ENCODE measurements at regions not wholly inside any gene's neighbourhood (a gene's known extent, or its start where the extent isn't known, plus 50 kb on each side); places are given as distances from the start of the nearest gene placed in this dataset.
A peak's percentile ranks its signal among the peaks of the same experiment; 100 is the strongest.

- H4K20me1 ChIP-seq (replicated peaks; ENCODE audit: control insufficient read depth, insufficient read depth, low read length): no peaks in the 10 kb centered on the region
- no TSS peak for BruUV-seq (replicated peaks)
- H3K27ac ChIP-seq (ENCODE audit: extremely low read depth, low read depth, low read length): no peak overlapping the region
- H3K4me3 ChIP-seq: no peak overlapping the region
- no peak overlapping the region for H3K9ac ChIP-seq (ENCODE audit: insufficient read depth in 1 of 2, low read depth in 2 of 2, low read length in 2 of 2)
- FAIRE-seq (no peak), ATAC-seq (peak; percentile 49), DNase-seq (ENCODE audit: extremely low read depth in 1 of 4, low spot score in 3 of 4) (peak in 1 of 4 experiments; percentile 38)
- H3K79me2 ChIP-seq (ENCODE audit: control insufficient read depth, insufficient read depth, low read length): no peaks in the 10 kb centered on the region
- no peaks in the 10 kb centered on the region for H3K9me1 ChIP-seq (ENCODE audit: control insufficient read depth, insufficient read depth, low read length)
- H3K9me3 ChIP-seq (replicated peaks; ENCODE audit: control insufficient read depth, insufficient read depth, low read depth, low read length): no peaks in the 10 kb centered on the region
- POLR2A ChIA-PET: interaction anchor here (1.5 kb wide), 1 partner anchor 12 kb away, joined by 3 read pairs; no protein-coding TSS in a partner anchor
- CTCF ChIA-PET (ENCODE audit: low intra/inter-chr PET ratio): no interaction called here
- H3K4me2 ChIP-seq (ENCODE audit: insufficient read depth, low read length): peak overlapping the region; percentile 15; the same call in 1 of the 2 replicates
- WGBS (ENCODE audit: insufficient coverage, low coverage, missing lambda C conversion rate): 0% methylated on average over 3 of the region's 3 CpGs
- intact Hi-C loops (cut with micrococcal nuclease): no loop called here
- H3K27me3 ChIP-seq (ENCODE audit: control insufficient read depth in 2 of 2, insufficient read depth in 2 of 2, low read length in 2 of 2): no peaks in the 10 kb centered on the region; a peak in 1 of 5 replicates
- no peak overlapping the region for H2AFZ ChIP-seq (ENCODE audit: low read depth, low read length)
- H3K36me3 ChIP-seq (ENCODE audit: control insufficient read depth, insufficient read depth, low read length): no peaks in the 10 kb centered on the region
- in situ Hi-C loops (cut with MboI): no loop called here
- peaks cover 0 to 15% of the 10 kb centered on the region in 2 experiments; a peak in 3 of 5 replicates for H3K4me1 ChIP-seq (replicated peaks in 1 of 2; ENCODE audit: control insufficient read depth in 2 of 2, insufficient read depth in 2 of 2, low read length in 2 of 2)
- TF ChIP-seq ZNF407 (IDR thresholded peaks at IDR 0.05; ENCODE audit: low read depth) (no peak), POLR2AphosphoS2 (IDR thresholded peaks at IDR 0.05; ENCODE audit: low read length) (no peak), WHSC1 (IDR thresholded peaks at IDR 0.05; ENCODE audit: low read length) (no peak), MIER1 (IDR thresholded peaks at IDR 0.05; ENCODE audit: low read depth) (no peak), STAG1 (CRISPR knock-in tag; IDR thresholded peaks at IDR 0.05; ENCODE audit: borderline replicate concordance) (no peak), NFIC (IDR thresholded peaks at IDR 0.05) (peak; percentile 11; the same call in 1 of the 2 replicates), ZC3H4 (CRISPR knock-in tag; IDR thresholded peaks at IDR 0.05; ENCODE audit: borderline replicate concordance) (no peak), TAF7 (tag; IDR thresholded peaks at IDR 0.05) (no peak), CUX1 (CRISPR knock-in tag; IDR thresholded peaks at IDR 0.05) (no peak), TBP (optimal IDR thresholded peaks at IDR 0.05; ENCODE audit: low read depth, low read length) (no peak), CBX1 (IDR thresholded peaks at IDR 0.05; ENCODE audit: low read depth) (no peak)
These were observed 60.8 kb downstream of the MID1IP1 start for GRCh38 chrX:38862100-38862499.
